ENCODE measurements at regions not wholly inside any gene's neighbourhood (a gene's known extent, or its start where the extent isn't known, plus 50 kb on each side); places are given as distances from the start of the nearest gene placed in this dataset.

GRCh38 chr11:92727123-92727522 is 242.3 kb upstream of the MTNR1B start:
- TF ChIP-seq, protein P1, sequence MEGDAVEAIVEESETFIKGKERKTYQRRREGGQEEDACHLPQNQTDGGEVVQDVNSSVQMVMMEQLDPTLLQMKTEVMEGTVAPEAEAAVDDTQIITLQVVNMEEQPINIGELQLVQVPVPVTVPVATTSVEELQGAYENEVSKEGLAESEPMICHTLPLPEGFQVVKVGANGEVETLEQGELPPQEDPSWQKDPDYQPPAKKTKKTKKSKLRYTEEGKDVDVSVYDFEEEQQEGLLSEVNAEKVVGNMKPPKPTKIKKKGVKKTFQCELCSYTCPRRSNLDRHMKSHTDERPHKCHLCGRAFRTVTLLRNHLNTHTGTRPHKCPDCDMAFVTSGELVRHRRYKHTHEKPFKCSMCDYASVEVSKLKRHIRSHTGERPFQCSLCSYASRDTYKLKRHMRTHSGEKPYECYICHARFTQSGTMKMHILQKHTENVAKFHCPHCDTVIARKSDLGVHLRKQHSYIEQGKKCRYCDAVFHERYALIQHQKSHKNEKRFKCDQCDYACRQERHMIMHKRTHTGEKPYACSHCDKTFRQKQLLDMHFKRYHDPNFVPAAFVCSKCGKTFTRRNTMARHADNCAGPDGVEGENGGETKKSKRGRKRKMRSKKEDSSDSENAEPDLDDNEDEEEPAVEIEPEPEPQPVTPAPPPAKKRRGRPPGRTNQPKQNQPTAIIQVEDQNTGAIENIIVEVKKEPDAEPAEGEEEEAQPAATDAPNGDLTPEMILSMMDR (IDR thresholded peaks at IDR 0.05): no peak
- Histone ChIP-seq H3K4me3 (ENCODE audit: low read length) (no peak overlapping the region), H3K27me3 (ENCODE audit: control insufficient read depth, insufficient read depth, low read length) (no peaks in the 10 kb centered on the region), H3K4me1 (ENCODE audit: control insufficient read depth, insufficient read depth, low read length) (no peaks in the 10 kb centered on the region), H3K9me3 (ENCODE audit: control insufficient read depth, insufficient read depth, low read length) (peaks cover 4% of the 10 kb centered on the region), H3K36me3 (ENCODE audit: control insufficient read depth, insufficient read depth, low read length) (no peaks in the 10 kb centered on the region), H3K27ac (ENCODE audit: low read length) (no peak overlapping the region)
- H3K27ac Mint-ChIP-seq: no peak overlapping the region
- DNase-seq: no peak
- H3K4me1 Mint-ChIP-seq: no peaks in the 10 kb centered on the region
- H3K4me3 Mint-ChIP-seq: no peak overlapping the region
- intact Hi-C loops (cut with micrococcal nuclease): no loop called here
- H3K27me3 Mint-ChIP-seq (ENCODE audit: low read depth in 2 of 2): no peaks in the 10 kb centered on the region
- WGBS (ENCODE audit: insufficient coverage): 90% methylated on average over 2 of the region's 2 CpGs
- peaks cover 0 to 5% of the 10 kb centered on the region in 2 donors for H3K9me3 Mint-ChIP-seq
- ATAC-seq: no peak
- no peaks in the 10 kb centered on the region for H3K36me3 Mint-ChIP-seq

- Histone ChIP-seq H3K4me3 (ENCODE audit: low read length) (no peak overlapping the region), H3K27me3 (ENCODE audit: control insufficient read depth, insufficient read depth, low read length) (no peaks in the 10 kb centered on the region), H3K36me3 (ENCODE audit: control insufficient read depth, insufficient read depth, low read length) (no peaks in the 10 kb centered on the region), H3K9me3 (ENCODE audit: control insufficient read depth, insufficient read depth, low read length) (peaks cover under 1% of the 10 kb centered on the region), H3K4me1 (ENCODE audit: control insufficient read depth, insufficient read depth, low read length) (no peaks in the 10 kb centered on the region), H3K27ac (ENCODE audit: low read length) (no peak overlapping the region)
- H3K27me3 Mint-ChIP-seq (ENCODE audit: low read depth in 2 of 2): no peaks in the 10 kb centered on the region
- H3K9me3 Mint-ChIP-seq: peaks cover 0 to 5% of the 10 kb centered on the region in 2 donors
- WGBS (ENCODE audit: insufficient coverage): 90% methylated on average over 4 of the region's 5 CpGs
- TF ChIP-seq, protein P1 (IDR thresholded peaks at IDR 0.05): no peak
- intact Hi-C loops (cut with micrococcal nuclease): no loop called here
- no peak overlapping the region for H3K4me3 Mint-ChIP-seq
- DNase-seq: no peak
- H3K36me3 Mint-ChIP-seq: no peaks in the 10 kb centered on the region
- H3K27ac Mint-ChIP-seq: no peak overlapping the region
- ATAC-seq: no peak
- H3K4me1 Mint-ChIP-seq: no peaks in the 10 kb centered on the region
These were observed 241.7 kb upstream of the MTNR1B start for GRCh38 chr11:92727769-92728168.

GRCh38 chr11:92728628-92729027 is 240.8 kb upstream of the MTNR1B start:
- ATAC-seq: no peak
- 73% methylated on average over 2 of the region's 3 CpGs for WGBS (ENCODE audit: insufficient coverage)
- TF ChIP-seq, protein P1 (IDR thresholded peaks at IDR 0.05): no peak

GRCh38 chr11:92735039-92735438 is 234.4 kb upstream of the MTNR1B start:
- Mint-ChIP-seq H3K36me3 (no peaks in the 10 kb centered on the region), H3K27me3 (ENCODE audit: low read depth in 2 of 2) (no peaks in the 10 kb centered on the region), H3K4me3 (no peak overlapping the region), H3K9me3 (peaks cover 0 to 4% of the 10 kb centered on the region in 2 donors), H3K4me1 (no peaks in the 10 kb centered on the region), H3K27ac (no peak overlapping the region)
- 65% methylated on average over 1 of the region's 1 CpG for WGBS (ENCODE audit: insufficient coverage)
- Histone ChIP-seq H3K36me3 (ENCODE audit: control insufficient read depth, insufficient read depth, low read length) (no peaks in the 10 kb centered on the region), H3K9me3 (ENCODE audit: control insufficient read depth, insufficient read depth, low read length) (no peaks in the 10 kb centered on the region), H3K4me3 (ENCODE audit: low read length) (no peak overlapping the region), H3K27ac (ENCODE audit: low read length) (no peak overlapping the region), H3K4me1 (ENCODE audit: control insufficient read depth, insufficient read depth, low read length) (no peaks in the 10 kb centered on the region), H3K27me3 (ENCODE audit: control insufficient read depth, insufficient read depth, low read length) (no peaks in the 10 kb centered on the region)
- intact Hi-C loops (cut with micrococcal nuclease): no loop called here
- TF ChIP-seq, protein P1 (IDR thresholded peaks at IDR 0.05): no peak
- DNase-seq (no peak), ATAC-seq (no peak)

More at GRCh38 chr11:92728628-92729027, 240.8 kb upstream of the MTNR1B start:
- H3K4me1 ChIP-seq (ENCODE audit: control insufficient read depth, insufficient read depth, low read length): no peaks in the 10 kb centered on the region
- intact Hi-C loops (cut with micrococcal nuclease): no loop called here
- no peak overlapping the region for H3K27ac ChIP-seq (ENCODE audit: low read length)
- no peaks in the 10 kb centered on the region for H3K4me1 Mint-ChIP-seq
- H3K27ac Mint-ChIP-seq: no peak overlapping the region
- H3K36me3 ChIP-seq (ENCODE audit: control insufficient read depth, insufficient read depth, low read length): no peaks in the 10 kb centered on the region
- no peaks in the 10 kb centered on the region for H3K27me3 ChIP-seq (ENCODE audit: control insufficient read depth, insufficient read depth, low read length)
- H3K36me3 Mint-ChIP-seq: no peaks in the 10 kb centered on the region
- no peaks in the 10 kb centered on the region for H3K9me3 Mint-ChIP-seq
- H3K4me3 Mint-ChIP-seq: no peak overlapping the region
- no peaks in the 10 kb centered on the region for H3K9me3 ChIP-seq (ENCODE audit: control insufficient read depth, insufficient read depth, low read length)
- H3K4me3 ChIP-seq (ENCODE audit: low read length): no peak overlapping the region
- no peaks in the 10 kb centered on the region for H3K27me3 Mint-ChIP-seq (ENCODE audit: low read depth in 2 of 2)
- DNase-seq: no peak
